ENCODE measurements at regions not wholly inside any gene's neighbourhood (a gene's known extent, or its start where the extent isn't known, plus 50 kb on each side); places are given as distances from the start of the nearest gene placed in this dataset.

- H3K27me3 Mint-ChIP-seq (ENCODE audit: low read depth): no peaks in the 10 kb centered on the region
- H3K4me3 Mint-ChIP-seq: no peak overlapping the region
- Histone ChIP-seq H3K56ac (ENCODE audit: insufficient read length, low read depth, low read length) (no peak overlapping the region), H4K8ac (replicated peaks; ENCODE audit: insufficient read length, low read depth, low read length) (no peak overlapping the region), H3K14ac (ENCODE audit: insufficient read depth, low read length) (no peak overlapping the region), H3K23me2 (ENCODE audit: insufficient read length, low read depth, low read length, poor library complexity, severe bottlenecking) (no peaks in the 10 kb centered on the region), H3K18ac (ENCODE audit: insufficient read length, low read depth, low read length) (no peak overlapping the region), H4K91ac (ENCODE audit: insufficient read length, low read depth, low read length) (no peak overlapping the region), H3T11ph (ENCODE audit: low read length) (no peak overlapping the region), H2BK120ac (ENCODE audit: low read depth, low read length, poor library complexity, severe bottlenecking) (no peak overlapping the region), H2BK15ac (ENCODE audit: low read depth, low read length) (no peak overlapping the region), H3K79me1 (ENCODE audit: insufficient read depth, low read depth, low read length, poor library complexity, severe bottlenecking) (no peaks in the 10 kb centered on the region), H2AK5ac (ENCODE audit: insufficient read length, low read length) (no peak overlapping the region), H3K4me2 (ENCODE audit: insufficient read depth, insufficient read length, low read length) (no peak overlapping the region), H3K9ac (ENCODE audit: extremely low read depth, insufficient read length, low read length) (no peak overlapping the region), H2BK5ac (ENCODE audit: insufficient read length, low read length) (no peak overlapping the region), H4K5ac (ENCODE audit: insufficient read length, low read depth, low read length) (no peak overlapping the region), H2BK20ac (ENCODE audit: low read depth, low read length, poor library complexity, severe bottlenecking) (no peak overlapping the region), H3K23ac (ENCODE audit: insufficient read length, low read depth, low read length) (no peak overlapping the region), H3K4me1 (ENCODE audit: insufficient read depth, low read length) (peaks cover 2% of the 10 kb centered on the region; the same call in 1 of the 2 replicates), H3K4ac (ENCODE audit: low read depth, low read length) (no peak overlapping the region), H4K20me1 (ENCODE audit: control insufficient read depth, insufficient read depth, insufficient read length) (no peaks in the 10 kb centered on the region), H2AFZ (ENCODE audit: low read length) (no peak overlapping the region), H2BK12ac (ENCODE audit: insufficient read length, low read depth, low read length) (no peak overlapping the region), H3K9me3 (ENCODE audit: control insufficient read depth, low read depth, low read length) (no peaks in the 10 kb centered on the region), H3K27me3 (ENCODE audit: insufficient read depth, low read length) (no peaks in the 10 kb centered on the region), H3K27ac (ENCODE audit: insufficient read length, low read depth, low read length) (no peak overlapping the region), H3K79me2 (ENCODE audit: insufficient read depth, low read length) (no peaks in the 10 kb centered on the region)
- H3K36me3 Mint-ChIP-seq (ENCODE audit: insufficient read depth in 1 of 3, low read depth in 3 of 3): no peaks in the 10 kb centered on the region
- no CpG with 5 or more reads among the region's 3 CpGs for WGBS (ENCODE audit: extremely low coverage, insufficient read length, low lambda C conversion rate)
- no peaks in the 10 kb centered on the region for H3K9me3 Mint-ChIP-seq
- peaks cover 7 to 10% of the 10 kb centered on the region in 2 experiments for H3K4me1 Mint-ChIP-seq
- H3K27ac Mint-ChIP-seq: no peak overlapping the region
- no peak for TF ChIP-seq CTCF (conservative IDR thresholded peaks at IDR 0.05)
- DNase-seq: no peak
Measured at GRCh38 chr5:124622851-124623250, 123.6 kb downstream of the ZNF608 start.
